SW480 (cell line): ENCODE measurements at regions not wholly inside any gene's neighbourhood (a gene's known extent, or its start where the extent isn't known, plus 50 kb on each side); places are given as distances from the start of the nearest gene placed in this dataset.

Source experiments
- DNase-seq: peaks from one replicate; pipeline ENCODE4 v3.0.0-alpha.2; 2016; ENCODE audit warnings: low spot score

GRCh38 chr11:26093206-26093605, 238.7 kb upstream of the ANO3 start:
- no peak for DNase-seq

GRCh38 chr11:26095340-26095739, 236.6 kb upstream of the ANO3 start:
- DNase-seq = no peak

- no peak for DNase-seq
Measured at GRCh38 chr11:26096451-26096850, 235.5 kb upstream of the ANO3 start.

DNA sequence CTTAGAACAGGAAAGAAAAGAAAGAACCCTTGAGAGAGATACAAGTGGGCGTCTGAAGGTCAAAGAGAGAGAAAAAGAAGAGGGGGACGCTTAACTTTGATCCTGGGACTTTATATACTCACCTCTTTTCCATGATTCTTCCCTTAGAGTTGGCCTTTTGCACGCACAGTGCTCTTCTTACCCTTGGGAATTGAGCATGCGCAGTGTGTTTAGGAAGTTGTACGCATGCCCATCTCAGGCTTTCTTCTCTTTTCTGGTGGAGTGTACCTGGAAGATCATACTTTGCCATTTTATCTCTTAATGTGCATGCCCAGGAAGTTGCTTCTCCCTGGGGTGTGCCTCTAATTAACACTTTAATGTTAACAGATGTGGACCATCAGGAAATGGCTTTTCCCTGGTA, 229.6 kb upstream of the ANO3 start:
- DNase-seq = no peak

DNA sequence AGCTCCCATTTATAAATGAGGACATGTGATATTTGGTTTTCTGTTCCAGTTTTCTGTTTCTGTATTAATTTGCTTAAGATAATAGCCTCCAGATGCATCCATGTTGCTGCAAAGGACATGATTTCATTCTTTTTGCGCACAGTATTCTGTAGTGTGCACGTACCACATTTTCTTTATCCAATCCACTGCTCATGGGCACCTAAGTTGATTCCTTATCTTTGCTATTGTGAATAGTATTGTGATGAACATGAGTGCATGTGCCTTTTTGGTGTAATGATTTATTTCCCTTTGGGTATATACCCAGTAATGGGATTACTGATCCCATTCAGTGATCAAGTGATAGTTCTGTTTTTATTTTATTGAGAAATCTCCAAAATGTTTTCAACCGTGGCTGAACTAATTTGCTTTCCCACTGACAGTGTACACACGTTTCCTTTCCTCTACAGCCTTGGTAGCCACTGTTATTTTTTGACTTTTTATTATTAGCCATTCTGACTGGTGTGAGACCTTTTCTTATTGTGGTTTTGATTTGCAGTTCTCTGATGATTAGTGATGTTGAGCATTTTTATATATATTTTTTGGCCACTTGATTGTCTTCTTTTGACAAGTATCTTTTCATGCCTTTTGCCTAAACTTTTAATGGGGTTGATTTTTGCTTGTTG, 226.0 kb upstream of the ANO3 start:
- DNase-seq = no peak

- DNase-seq = no peak
Measured at GRCh38 chr11:26106726-26107125, 225.2 kb upstream of the ANO3 start.

DNA sequence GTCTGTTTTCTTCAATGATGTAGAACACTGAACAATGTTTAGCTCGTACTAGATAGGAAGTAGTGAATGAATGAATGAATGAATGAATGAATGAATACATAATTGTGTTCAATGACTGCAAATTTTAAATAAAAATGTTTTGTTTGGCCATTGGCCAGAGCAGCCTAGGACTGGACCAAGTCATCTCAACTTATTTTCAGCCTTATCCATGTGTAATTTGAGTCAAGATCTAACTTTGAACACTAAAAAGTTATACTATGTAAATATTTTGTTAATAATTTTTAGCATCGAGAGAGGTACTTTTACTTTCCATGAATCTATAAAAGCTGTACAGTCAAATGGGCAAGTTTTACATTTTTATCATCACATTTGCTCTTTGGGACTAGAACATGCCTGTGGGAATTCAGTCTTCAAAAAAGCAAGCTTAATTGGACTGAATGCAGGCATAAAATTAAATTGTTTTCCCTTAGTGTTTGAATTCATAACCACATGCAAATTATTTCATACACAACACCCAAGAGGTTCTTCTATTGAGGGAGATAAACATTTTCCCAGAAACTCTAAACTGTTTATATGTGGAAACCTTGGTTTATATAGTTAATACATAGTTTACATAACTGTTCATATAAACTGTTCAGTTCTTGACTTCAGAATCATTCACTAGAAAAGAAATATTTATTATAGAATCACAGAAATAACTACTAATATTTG, 222.1 kb upstream of the ANO3 start:
- no peak for DNase-seq

- DNase-seq = no peak
Measured at GRCh38 chr11:26112264-26112663, 219.7 kb upstream of the ANO3 start.

DNA sequence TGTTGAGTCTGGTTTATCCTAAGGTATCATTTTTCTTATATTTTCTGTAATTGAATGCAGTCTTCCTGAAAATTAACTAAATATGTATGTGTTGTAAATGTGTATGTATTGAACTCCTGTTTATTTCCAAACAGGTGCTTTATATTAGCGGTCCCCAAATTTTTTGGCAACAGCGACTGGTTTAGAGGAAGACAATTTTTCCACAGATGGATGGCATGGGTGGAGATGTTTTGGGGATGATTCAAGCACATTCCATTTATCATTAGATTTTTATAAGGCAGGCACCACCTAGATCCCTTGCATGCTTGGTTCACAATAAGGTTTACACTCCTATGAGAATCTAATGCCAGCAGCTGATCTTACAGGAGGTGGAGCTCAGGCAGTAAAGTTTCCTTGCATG, 210.5 kb upstream of the ANO3 start:
- DNase-seq = no peak

- no peak for DNase-seq
Measured at GRCh38 chr11:26126741-26127140, 205.2 kb upstream of the ANO3 start.

DNA sequence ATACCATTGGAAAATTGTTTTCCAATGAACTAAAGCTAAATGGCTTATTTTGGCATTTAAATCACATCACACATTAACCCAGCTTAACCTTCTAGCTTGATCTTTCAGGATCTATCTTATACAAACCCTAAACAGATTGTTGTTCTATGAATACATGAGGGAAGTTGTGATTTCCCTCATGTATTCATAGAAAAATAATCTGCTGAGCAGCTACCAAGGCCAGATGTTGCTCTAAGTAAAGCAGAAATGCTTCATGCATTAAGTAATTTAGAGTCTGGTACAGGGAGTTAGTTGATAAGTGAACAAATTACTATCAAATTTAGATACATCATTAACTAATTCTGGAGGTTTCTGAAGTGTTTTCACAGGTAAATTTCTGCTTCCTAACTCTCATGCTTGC, 204.6 kb upstream of the ANO3 start:
- no peak for DNase-seq

DNA sequence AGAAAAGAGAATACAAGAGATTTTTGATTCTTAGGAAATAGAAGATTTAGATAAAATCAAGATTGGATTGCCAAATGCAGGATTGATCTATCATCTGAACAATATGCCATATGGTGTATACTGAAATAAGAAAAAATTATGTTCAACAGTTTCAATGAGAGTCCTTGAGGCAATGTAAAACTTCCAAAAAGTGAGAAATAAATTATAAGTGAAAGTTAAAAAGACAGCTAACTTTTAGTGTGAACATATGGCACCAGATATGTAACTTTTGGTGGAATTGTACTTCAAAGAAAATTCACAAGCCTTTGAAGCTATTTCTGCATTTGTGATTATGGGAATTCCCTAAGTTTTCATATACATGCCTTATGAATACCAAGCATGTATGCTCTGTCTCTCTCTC, 200.5 kb upstream of the ANO3 start:
- no peak for DNase-seq

DNA sequence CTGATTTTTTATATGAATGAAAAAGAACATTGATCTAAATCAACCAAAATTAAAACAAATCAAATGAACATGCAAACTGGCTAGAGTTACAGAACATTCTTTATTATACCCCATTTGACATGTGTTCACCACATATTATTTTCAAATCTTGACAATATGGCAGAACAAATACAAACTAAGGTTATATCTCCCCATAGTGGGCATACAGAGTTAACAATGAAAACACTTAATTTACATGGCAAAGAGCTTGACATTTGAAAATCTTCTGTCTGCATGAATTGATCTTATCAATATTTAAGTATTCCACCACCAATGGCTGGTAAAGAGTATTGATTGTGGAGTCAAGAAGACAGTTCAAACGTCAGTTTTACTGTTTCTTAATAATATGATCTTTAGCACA, 197.9 kb upstream of the ANO3 start:
- no peak for DNase-seq

DNA sequence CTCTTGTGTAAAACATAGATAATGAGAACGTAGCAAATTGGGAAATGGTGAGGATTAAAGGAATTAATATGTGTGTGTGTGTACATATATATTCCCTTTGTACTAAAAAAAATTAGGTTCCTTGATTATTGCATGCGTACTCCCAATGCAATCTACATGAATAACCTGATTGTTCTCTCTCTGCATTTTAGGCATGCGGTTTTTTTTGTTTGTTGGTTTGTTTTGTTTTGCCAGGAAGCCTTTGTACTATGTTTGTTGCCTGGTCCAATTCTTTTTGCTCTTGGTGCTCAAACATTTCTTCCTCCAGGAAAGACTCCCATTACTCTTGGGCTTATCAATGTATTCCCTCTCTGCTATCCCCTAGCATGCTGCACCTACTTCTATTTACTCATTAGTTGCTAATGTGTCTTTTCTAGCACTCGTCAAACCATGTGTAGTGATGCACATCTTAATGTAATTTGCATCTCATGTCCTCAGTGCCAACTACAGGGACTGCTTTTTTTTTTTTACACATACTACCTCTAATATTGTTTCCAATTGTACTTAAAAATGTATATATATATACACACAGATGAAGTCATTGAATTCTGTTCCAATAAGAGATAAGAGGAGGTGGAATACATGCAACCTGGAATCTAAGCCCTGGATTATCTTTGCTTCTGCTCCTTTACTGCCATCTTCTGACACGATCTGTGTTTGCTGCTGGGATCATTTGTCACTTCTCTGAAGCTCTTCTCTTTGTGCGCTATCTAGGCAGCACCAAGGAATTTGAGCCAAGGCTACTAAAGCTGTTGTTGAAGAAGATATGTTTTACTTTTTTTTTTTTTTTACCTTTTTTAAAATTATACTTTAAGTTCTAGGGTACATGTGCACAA, 197.2 kb upstream of the ANO3 start:
- no peak for DNase-seq

DNA sequence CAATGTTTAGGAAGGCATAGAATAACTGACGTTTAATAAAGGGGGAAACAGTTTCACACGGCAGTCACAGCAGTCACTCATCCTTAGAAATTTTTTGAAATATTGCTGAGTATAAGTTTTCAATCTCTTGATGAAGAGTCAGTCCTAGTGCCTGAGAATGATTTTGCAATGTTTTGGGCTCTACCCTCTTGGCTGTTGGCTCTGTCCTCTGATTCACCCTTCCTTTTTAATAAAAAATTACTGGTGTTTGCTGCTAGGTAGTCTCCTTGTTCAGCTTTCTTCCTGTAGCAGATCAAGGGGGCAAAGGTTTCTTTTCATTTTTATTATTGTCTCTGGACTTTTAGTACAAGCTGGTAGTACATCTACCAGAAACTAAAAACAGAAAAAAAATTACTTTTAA, 194.3 kb upstream of the ANO3 start:
- DNase-seq = no peak

GRCh38 chr11:26142891-26143290, 189.0 kb upstream of the ANO3 start:
- DNase-seq = no peak

DNA sequence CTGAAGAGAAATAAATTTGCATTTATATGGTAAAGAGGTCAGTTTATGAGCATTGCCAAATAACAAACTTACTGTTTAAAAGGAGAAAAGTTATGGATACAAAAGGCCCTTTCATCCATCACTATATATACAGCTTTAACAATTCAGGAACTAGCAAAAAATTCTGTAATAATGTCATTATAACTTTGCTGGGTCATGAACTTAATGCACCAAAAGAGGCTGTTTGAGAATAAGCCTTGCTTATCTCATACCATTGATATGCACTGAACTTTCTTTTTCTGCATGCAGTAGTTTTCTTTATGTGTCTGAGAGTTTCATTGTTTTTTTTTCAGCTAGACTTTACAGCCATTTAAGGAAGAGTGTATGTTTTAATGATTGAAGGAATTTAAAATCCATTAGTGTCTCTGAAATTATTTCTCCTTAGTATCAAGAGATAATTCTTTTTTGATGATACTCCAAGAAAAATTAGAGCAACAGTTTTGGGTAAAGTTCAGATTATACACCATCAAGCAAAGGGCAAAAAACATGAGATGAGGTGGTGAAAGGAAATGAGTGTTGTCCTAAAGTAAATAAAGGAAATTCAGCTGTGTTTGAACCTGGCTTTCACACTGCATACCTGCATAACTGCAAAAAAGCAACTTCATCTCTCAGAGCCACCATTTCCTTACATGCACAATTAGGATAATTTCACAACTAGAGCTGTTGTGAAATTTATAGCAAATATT, 188.2 kb upstream of the ANO3 start:
- DNase-seq = no peak

- no peak for DNase-seq
Measured at GRCh38 chr11:26144291-26144690, 187.6 kb upstream of the ANO3 start.

DNA sequence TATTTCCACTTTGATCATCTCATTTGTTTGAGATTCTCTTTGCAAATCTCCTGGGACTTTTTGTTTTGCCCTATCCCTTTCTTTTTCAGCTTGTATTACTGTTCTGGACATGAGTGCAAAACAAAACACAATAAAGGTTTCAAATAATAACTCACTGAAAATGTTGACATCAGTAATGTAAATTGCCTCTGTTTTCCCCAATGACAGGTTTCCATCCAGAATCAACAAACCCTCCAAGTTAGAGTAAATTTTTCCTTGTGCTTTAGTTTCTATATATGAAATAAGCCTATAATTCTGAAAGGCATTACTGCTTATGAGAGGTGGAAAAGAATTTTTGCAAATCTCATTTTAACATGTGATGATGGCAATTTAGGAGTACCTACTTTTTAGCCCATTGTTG, 187.0 kb upstream of the ANO3 start:
- no peak for DNase-seq

DNA sequence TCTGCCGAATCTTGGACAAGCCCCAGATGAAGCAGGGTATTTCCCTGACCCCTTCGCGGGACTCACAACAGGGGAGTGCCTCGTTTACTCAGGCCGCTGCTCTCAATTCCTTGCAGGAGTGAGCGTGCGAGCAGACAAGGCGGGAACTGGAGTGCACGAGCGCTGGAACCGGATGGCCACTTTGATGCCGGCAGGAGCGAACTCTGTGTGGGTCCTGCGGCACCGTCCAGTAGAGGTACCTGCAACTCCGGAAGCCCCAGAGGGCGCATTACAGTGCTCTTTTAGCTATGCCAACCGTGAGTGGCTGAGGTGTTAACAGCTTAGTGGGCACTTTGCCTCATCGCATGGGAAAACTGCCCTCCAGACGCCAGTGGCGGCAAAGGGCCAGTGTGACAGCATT, 182.3 kb upstream of the ANO3 start:
- DNase-seq = no peak

DNA sequence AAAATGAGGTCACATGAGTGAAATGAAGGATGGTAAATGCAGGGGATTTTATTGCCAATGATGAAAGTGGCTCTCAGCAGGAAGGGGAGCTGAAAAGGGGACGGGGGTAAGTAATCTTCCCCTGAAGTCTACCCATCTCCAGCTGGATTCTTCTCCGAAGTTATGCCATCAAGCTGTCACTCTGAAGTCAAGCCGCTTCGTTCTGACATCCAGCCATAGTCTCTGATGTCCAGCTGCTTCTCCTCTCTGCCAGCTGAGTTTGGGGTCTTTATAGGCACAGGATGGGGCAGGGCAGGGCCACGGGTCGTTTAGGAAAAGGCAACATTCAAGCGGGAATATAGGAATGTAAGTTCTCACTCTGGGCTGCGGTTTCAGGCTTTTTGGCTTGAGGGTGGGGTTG, 181.9 kb upstream of the ANO3 start:
- DNase-seq = no peak

DNA sequence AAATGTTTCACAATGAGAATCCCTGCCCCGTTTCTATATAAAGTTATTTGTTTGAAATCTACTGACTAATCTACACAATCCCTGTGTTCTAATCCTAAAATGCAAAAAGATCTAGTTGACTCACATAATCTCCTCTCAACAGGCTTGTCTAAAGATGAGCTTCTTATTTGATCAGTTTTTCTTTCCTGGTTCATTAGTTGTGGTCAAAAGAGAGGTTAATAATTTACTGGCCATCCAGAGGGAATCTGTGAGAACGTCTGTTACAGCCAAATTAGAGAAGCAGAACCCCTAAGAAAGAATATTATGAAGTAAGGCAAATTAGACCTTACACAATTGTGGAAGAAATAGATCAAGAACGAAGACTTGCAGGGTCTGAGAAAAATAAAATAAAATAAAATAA, 173.7 kb upstream of the ANO3 start:
- DNase-seq = no peak

- no peak for DNase-seq
Measured at GRCh38 chr11:26162291-26162690, 169.6 kb upstream of the ANO3 start.
